SU-DHL-6 (cell line): ENCODE measurements at regions not wholly inside any gene's neighbourhood (a gene's known extent, or its start where the extent isn't known, plus 50 kb on each side); places are given as distances from the start of the nearest gene placed in this dataset.

Experiments used
- H2AFZ ChIP-seq: fragments of 200-600 bp; sonication (generic); 2 replicates; pipeline ENCODE4 v1.6.1; 2014; ENCODE audit warnings: low read depth, mild to moderate bottlenecking, moderate library complexity, mixed read lengths, antibody characterized with exemption, low read length; ENCODE audit not compliant: severe bottlenecking
- H3F3A ChIP-seq: fragments of 200-600 bp; shearing (Covaris generic); 2 replicates; pipeline ENCODE4 v1.6.0; 2016; ENCODE audit warnings: antibody characterized with exemption, mild to moderate bottlenecking; ENCODE audit not compliant: insufficient read depth
- H3K27ac ChIP-seq: fragments of 200-600 bp; sonication (generic); 2 replicates; pipeline ENCODE4 v1.5.1; 2016; ENCODE audit warnings: low read depth, mild to moderate bottlenecking, low read length, moderate library complexity, mixed read lengths
- H3K27me3 ChIP-seq: fragments of 200-600 bp; sonication (generic), shearing (Covaris generic); 2 replicates; pipeline ENCODE4 v1.6.0; 2014; ENCODE audit warnings: mild to moderate bottlenecking, low read length
- H3K36me3 ChIP-seq: fragments of 200-600 bp; sonication (generic); 2 replicates; pipeline ENCODE4 v1.6.1; 2014; ENCODE audit warnings: mild to moderate bottlenecking, low read length, mixed read lengths
- H3K4me2 ChIP-seq: fragments of 300-600, 200-600 bp; shearing (Covaris generic), sonication (generic); 2 replicates; pipeline ENCODE4 v1.6.0; 2014; ENCODE audit warnings: low read length, low read depth, mild to moderate bottlenecking; ENCODE audit not compliant: poor library complexity, severe bottlenecking
- H3K4me3 ChIP-seq: fragments of 200-600 bp; sonication (generic); 2 replicates; pipeline ENCODE4 v1.5.1; 2014; ENCODE audit warnings: antibody characterized with exemption, low read length, mild to moderate bottlenecking, mixed read lengths; ENCODE audit not compliant: insufficient read depth, poor library complexity, severe bottlenecking
- H3K79me2 ChIP-seq: fragments of 200-600 bp; sonication (generic); 2 replicates; pipeline ENCODE4 v1.6.1; 2014; ENCODE audit warnings: mild to moderate bottlenecking, low read length, moderate library complexity; ENCODE audit not compliant: insufficient read depth
- H3K9ac ChIP-seq: fragments of 200-600 bp; sonication (generic); 2 replicates; pipeline ENCODE4 v1.7.0; 2014; ENCODE audit warnings: mild to moderate bottlenecking, low read length
- H3K9me2 ChIP-seq: fragments of 200-600 bp; sonication (generic); replicated peaks from 2 replicates; pipeline ENCODE4 v1.6.1; 2014; ENCODE audit warnings: low read length; ENCODE audit not compliant: insufficient read depth
- H3K9me3 ChIP-seq: fragments of 200-600 bp; sonication (generic); 2 replicates; pipeline ENCODE4 v1.6.1; 2014; ENCODE audit warnings: low read length, mixed read lengths; ENCODE audit not compliant: insufficient read depth
- H4K20me1 ChIP-seq: fragments of 200-600 bp; sonication (generic); 2 replicates; pipeline ENCODE4 v1.6.1; 2014; ENCODE audit warnings: low read depth, mild to moderate bottlenecking, antibody characterized with exemption, low read length, moderate library complexity, mixed read lengths
- CTCF ChIP-seq: fragments of 200-600 bp; sonication (generic); IDR thresholded peaks from one replicate; pipeline ENCODE4 v1.5.1; 2017; ENCODE audit warnings: antibody characterized with exemption, mild to moderate bottlenecking, low read length, moderate library complexity; ENCODE audit not compliant: insufficient read depth, poor library complexity, severe bottlenecking
- EZH2phosphoT487 ChIP-seq: fragments of 200-600 bp; sonication (generic), shearing (Covaris generic); conservative IDR thresholded peaks from 2 replicates; pipeline ENCODE4 v1.6.1; 2018; ENCODE audit warnings: mild to moderate bottlenecking, antibody characterized with exemption, low read length, moderate library complexity, mixed read lengths

GRCh38 chr17:65456368-65457151, 104.9 kb downstream of the AXIN2 start:
- Histone ChIP-seq H3K4me2 (no peak overlapping the region), H3K79me2 (no peaks in the 10 kb centered on the region), H2AFZ (no peak overlapping the region), H3K36me3 (no peaks in the 10 kb centered on the region), H3K27ac (no peak overlapping the region), H3K4me3 (no peak overlapping the region), H3F3A (no peaks in the 10 kb centered on the region), H3K9ac (no peak overlapping the region), H4K20me1 (no peaks in the 10 kb centered on the region), H3K27me3 (no peaks in the 10 kb centered on the region), H3K9me3 (no peaks in the 10 kb centered on the region), H3K9me2 (no peaks in the 10 kb centered on the region)
- TF ChIP-seq CTCF (no peak), EZH2phosphoT487 (no peak)

- no peak overlapping the region for H3K9ac ChIP-seq
- H2AFZ ChIP-seq, result no peak overlapping the region
- no peak overlapping the region for H3K4me2 ChIP-seq
These were observed 105.5 kb downstream of the AXIN2 start for GRCh38 chr17:65455972-65456343.

GRCh38 chr17:65455154-65455971, 106.1 kb downstream of the AXIN2 start:
- Histone ChIP-seq H4K20me1 (no peaks in the 10 kb centered on the region), H3K4me2 (no peak overlapping the region), H3F3A (no peaks in the 10 kb centered on the region), H3K9ac (no peak overlapping the region), H3K9me2 (no peaks in the 10 kb centered on the region), H2AFZ (no peak overlapping the region), H3K36me3 (no peaks in the 10 kb centered on the region), H3K27ac (no peak overlapping the region), H3K4me3 (no peak overlapping the region), H3K27me3 (no peaks in the 10 kb centered on the region), H3K79me2 (no peaks in the 10 kb centered on the region), H3K9me3 (no peaks in the 10 kb centered on the region)
- no peak for TF ChIP-seq EZH2phosphoT487
- TF ChIP-seq CTCF, result no peak

More at GRCh38 chr17:65455972-65456343, 105.5 kb downstream of the AXIN2 start:
- H3K79me2 ChIP-seq, result no peaks in the 10 kb centered on the region
- H3F3A ChIP-seq, result no peaks in the 10 kb centered on the region
- H3K4me3 ChIP-seq, result no peak overlapping the region
- no peaks in the 10 kb centered on the region for H3K27me3 ChIP-seq
- no peaks in the 10 kb centered on the region for H3K36me3 ChIP-seq
- no peak overlapping the region for H3K27ac ChIP-seq
- H3K9me2 ChIP-seq, result no peaks in the 10 kb centered on the region
- no peak for TF ChIP-seq EZH2phosphoT487
- TF ChIP-seq CTCF, result no peak
- H3K9me3 ChIP-seq, result no peaks in the 10 kb centered on the region
- H4K20me1 ChIP-seq, result no peaks in the 10 kb centered on the region
